ENCODE measurements at regions not wholly inside any gene's neighbourhood (a gene's known extent, or its start where the extent isn't known, plus 50 kb on each side); places are given as distances from the start of the nearest gene placed in this dataset.

DNA sequence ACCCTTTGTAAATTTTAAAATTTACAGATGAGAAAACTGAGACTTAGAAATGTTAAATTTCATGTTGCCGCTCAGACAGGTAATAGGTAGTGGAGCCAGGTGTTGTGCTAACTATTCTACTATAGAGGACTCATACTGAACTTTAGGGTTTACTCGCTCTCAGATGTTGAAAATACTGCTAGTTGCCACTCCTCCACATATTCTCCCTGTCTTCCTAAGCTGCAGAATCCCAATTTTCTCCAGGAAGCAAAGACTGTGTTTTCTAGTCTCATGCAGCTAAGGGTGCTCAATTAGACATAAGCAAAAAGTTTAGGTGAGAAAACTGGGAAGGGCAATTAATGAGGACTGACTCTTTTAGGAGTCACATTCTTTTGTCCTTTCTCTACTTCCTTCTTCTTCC is 612.3 kb downstream of the KCNH5 start:
- TF ChIP-seq, protein P1, sequence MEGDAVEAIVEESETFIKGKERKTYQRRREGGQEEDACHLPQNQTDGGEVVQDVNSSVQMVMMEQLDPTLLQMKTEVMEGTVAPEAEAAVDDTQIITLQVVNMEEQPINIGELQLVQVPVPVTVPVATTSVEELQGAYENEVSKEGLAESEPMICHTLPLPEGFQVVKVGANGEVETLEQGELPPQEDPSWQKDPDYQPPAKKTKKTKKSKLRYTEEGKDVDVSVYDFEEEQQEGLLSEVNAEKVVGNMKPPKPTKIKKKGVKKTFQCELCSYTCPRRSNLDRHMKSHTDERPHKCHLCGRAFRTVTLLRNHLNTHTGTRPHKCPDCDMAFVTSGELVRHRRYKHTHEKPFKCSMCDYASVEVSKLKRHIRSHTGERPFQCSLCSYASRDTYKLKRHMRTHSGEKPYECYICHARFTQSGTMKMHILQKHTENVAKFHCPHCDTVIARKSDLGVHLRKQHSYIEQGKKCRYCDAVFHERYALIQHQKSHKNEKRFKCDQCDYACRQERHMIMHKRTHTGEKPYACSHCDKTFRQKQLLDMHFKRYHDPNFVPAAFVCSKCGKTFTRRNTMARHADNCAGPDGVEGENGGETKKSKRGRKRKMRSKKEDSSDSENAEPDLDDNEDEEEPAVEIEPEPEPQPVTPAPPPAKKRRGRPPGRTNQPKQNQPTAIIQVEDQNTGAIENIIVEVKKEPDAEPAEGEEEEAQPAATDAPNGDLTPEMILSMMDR (IDR thresholded peaks at IDR 0.05): no peak
- TF ChIP-seq POLR2A (IDR thresholded peaks at IDR 0.05) (no peak), POLR2AphosphoS5 (IDR thresholded peaks at IDR 0.05) (no peak)
